K562 (cell line): ENCODE measurements at regions not wholly inside any gene's neighbourhood (a gene's known extent, or its start where the extent isn't known, plus 50 kb on each side); places are given as distances from the start of the nearest gene placed in this dataset.

ENCODE experiments used
- ATAC-seq: fragments of 200-7000 bp; cut with Tn5 transposase; 3 replicates; pipeline ENCODE4 v1.9.1; 2020; ENCODE audit warnings: moderate library complexity
- BruUV-seq: library from RNA; stranded (reverse); fragments of 400-500 nt; replicated peaks from 2 replicates; lab custom pipeline; 2021; lab: Mats Ljungman, UMichigan
- CTCF ChIA-PET: fragments of 300-600 bp; formaldehyde crosslinking; extraction: SDS; loops from one replicate; lab custom pipeline; 2021; ENCODE audit warnings: low intra/inter-chr PET ratio; lab: Yijun Ruan, JAX
- POLR2A ChIA-PET: fragments of 300-600, 350-650 bp; sonication (Branson Sonifier 250); formaldehyde crosslinking; extraction: SDS; loops from one replicate; lab custom pipeline; 2021; ENCODE audit warnings: antibody characterized with exemption, inconsistent platforms; lab: Yijun Ruan, JAX
- DNase-seq, 4 experiments: peaks; one replicate each; pipeline versions ENCODE4 v3.0.0 to v3.0.0-alpha.2; 2011 to 2018; ENCODE audit warnings: low spot score in 3 of 4, mixed read lengths in 3 of 4; ENCODE audit errors: extremely low read depth in 1 of 4
- FAIRE-seq: peaks from 2 replicates; lab custom pipeline; 2011; peaks lifted over from hg19 to GRCh38; lab: Jason Lieb, UNC
- H2AFZ ChIP-seq: 2 replicates; pipeline ENCODE4 v1.6.0; 2011; ENCODE audit warnings: low read depth, low read length, control low read depth, inconsistent platforms
- H3K27ac ChIP-seq: fragments of 200-600 bp; 3 replicates; pipeline ENCODE4 v1.8.0; 2011; ENCODE audit warnings: low read depth, mild to moderate bottlenecking, control low read depth, inconsistent platforms, low read length, moderate library complexity, mixed read lengths; ENCODE audit errors: extremely low read depth
- H3K27me3 ChIP-seq, 2 experiments: fragments of 300-600 bp in 1 of 2; 2 replicates in 1 of 2; 3 replicates in 1 of 2; pipeline versions ENCODE4 v1.6.0 to v1.8.0; 2011; ENCODE audit warnings: inconsistent platforms in 2 of 2, low read length in 2 of 2, mild to moderate bottlenecking in 1 of 2, mixed read lengths in 1 of 2, moderate library complexity in 1 of 2; ENCODE audit not compliant: control insufficient read depth in 2 of 2, insufficient read depth in 2 of 2
- H3K36me3 ChIP-seq: fragments of 300-600 bp; 3 replicates; pipeline ENCODE4 v1.8.0; 2011; ENCODE audit warnings: mild to moderate bottlenecking, low read length, inconsistent platforms; ENCODE audit not compliant: control insufficient read depth, insufficient read depth
- H3K4me1 ChIP-seq, 2 experiments: fragments of 200-600 bp in 1 of 2; replicated peaks in 1 of 2; 2 replicates in 1 of 2; 3 replicates in 1 of 2; pipeline versions ENCODE4 v1.5.1 to v1.8.0; 2011; ENCODE audit warnings: inconsistent platforms in 2 of 2, low read length in 2 of 2, mild to moderate bottlenecking in 1 of 2, mixed read lengths in 1 of 2, moderate library complexity in 1 of 2; ENCODE audit not compliant: control insufficient read depth in 2 of 2, insufficient read depth in 2 of 2
- H3K4me2 ChIP-seq: 2 replicates; pipeline ENCODE4 v1.6.1; 2011; ENCODE audit warnings: low read length, control low read depth, inconsistent platforms, mixed read lengths; ENCODE audit not compliant: insufficient read depth
- H3K4me3 ChIP-seq: fragments of 200-600 bp; sonication (generic), shearing (Covaris generic); 2 replicates; pipeline ENCODE4 v1.5.1; 2016; ENCODE audit warnings: control low read depth, inconsistent platforms
- H3K79me2 ChIP-seq: fragments of 200-600 bp; 3 replicates; pipeline ENCODE4 v1.8.0; 2011; ENCODE audit warnings: low read length, inconsistent platforms; ENCODE audit not compliant: control insufficient read depth, insufficient read depth
- H3K9ac ChIP-seq, 2 experiments: 2 replicates each; pipeline versions ENCODE4 v1.6.0 to v1.6.1; 2011; ENCODE audit warnings: low read depth in 2 of 2, low read length in 2 of 2, control low read depth in 1 of 2, inconsistent platforms in 1 of 2, mild to moderate bottlenecking in 1 of 2, mixed read lengths in 1 of 2; ENCODE audit not compliant: insufficient read depth in 1 of 2
- H3K9me1 ChIP-seq: one replicate; pipeline ENCODE4 v1.6.0; 2011; ENCODE audit warnings: inconsistent platforms, mild to moderate bottlenecking, low read length, moderate library complexity; ENCODE audit not compliant: control insufficient read depth, insufficient read depth
- H3K9me3 ChIP-seq: replicated peaks from 2 replicates; pipeline ENCODE4 v1.5.1; 2011; ENCODE audit warnings: low read depth, low read length, inconsistent platforms; ENCODE audit not compliant: control insufficient read depth, insufficient read depth
- H4K20me1 ChIP-seq: replicated peaks from 2 replicates; pipeline ENCODE4 v1.6.1; 2011; ENCODE audit warnings: low read length, inconsistent platforms, mixed read lengths; ENCODE audit not compliant: control insufficient read depth, insufficient read depth
- ARHGAP35 ChIP-seq: fragments of 450-650 bp; IDR thresholded peaks from 2 replicates; pipeline ENCODE4 v1.6.1; 2018; ENCODE audit not compliant: partially characterized antibody
- ARID1B ChIP-seq: fragments of 450-650 bp; IDR thresholded peaks from 2 replicates; pipeline ENCODE4 v1.6.1; 2016; ENCODE audit warnings: antibody characterized with exemption, mild to moderate bottlenecking, inconsistent platforms
- BCLAF1 ChIP-seq, 2 experiments: fragments of 450-650 bp in 1 of 2; IDR thresholded peaks; 2 replicates each; pipeline ENCODE4 v1.6.1; 2011 to 2017; ENCODE audit warnings: low read depth in 2 of 2, antibody characterized with exemption in 1 of 2, borderline replicate concordance in 1 of 2, low read length in 1 of 2, mild to moderate bottlenecking in 1 of 2, mixed read lengths in 1 of 2; ENCODE audit not compliant: control insufficient read depth in 1 of 2
- BDP1 ChIP-seq: IDR thresholded peaks from 3 replicates; pipeline ENCODE4 v1.6.1; 2011; ENCODE audit not compliant: insufficient read length, insufficient read depth
- CBFA2T3 ChIP-seq: fragments of 450-650 bp; IDR thresholded peaks from 2 replicates; pipeline ENCODE4 v1.6.1; 2017
- FOXK2 ChIP-seq, 2 experiments: fragments of 450-650 bp; IDR thresholded peaks in 1 of 2; conservative IDR thresholded peaks in 1 of 2; 2 replicates each; pipeline ENCODE4 v1.6.1; 2016; ENCODE audit warnings: low read depth in 2 of 2, mild to moderate bottlenecking in 1 of 2
- GABPA ChIP-seq: fragments of 200-800 bp; sonication (Bioruptor generic); conservative IDR thresholded peaks from 2 replicates; pipeline ENCODE4 v1.6.1; 2016; ENCODE audit warnings: low read depth, missing genetic modification characterization, missing compliant biosample characterization
- HCFC1 ChIP-seq: IDR thresholded peaks from 2 replicates; pipeline ENCODE4 v1.6.1; 2012; ENCODE audit warnings: low read depth, low read length, improper control_type of control experiment
- HLTF ChIP-seq: fragments of 450-650 bp; IDR thresholded peaks from 2 replicates; pipeline ENCODE4 v1.6.1; 2016
- HMG20A ChIP-seq: fragments of 450-650 bp; formaldehyde crosslinking; conservative IDR thresholded peaks from 2 replicates; pipeline ENCODE4 v1.4.0; 2020; ENCODE audit warnings: mild to moderate bottlenecking, mixed read lengths
- IRF1 ChIP-seq: sonication (generic); formaldehyde crosslinking; IDR thresholded peaks from 2 replicates; pipeline ENCODE4 v1.8.0; 2022; ENCODE audit warnings: missing genetic modification reagents, mild to moderate bottlenecking, borderline replicate concordance
- MAFF ChIP-seq: IDR thresholded peaks from 2 replicates; pipeline ENCODE4 v1.6.1; 2012; ENCODE audit warnings: low read length, improper control_type of control experiment
- SIX5 ChIP-seq, 2 experiments: IDR thresholded peaks; 2 replicates each; pipeline ENCODE4 v1.6.1; 2011; ENCODE audit warnings: low read length in 2 of 2, borderline replicate concordance in 1 of 2, low read depth in 1 of 2, mild to moderate bottlenecking in 1 of 2, moderate library complexity in 1 of 2; ENCODE audit not compliant: insufficient read depth in 1 of 2
- TRIM28 ChIP-seq: fragments of 450-650 bp; IDR thresholded peaks from 2 replicates; pipeline ENCODE4 v1.6.1; 2017
- U2AF2 ChIP-seq: fragments of 200-400 bp; formaldehyde crosslinking; optimal IDR thresholded peaks from 2 replicates; pipeline ENCODE3; 2017; ENCODE audit warnings: low read depth, mild to moderate bottlenecking, low read length
- ZBTB1 ChIP-seq: sonication (generic); formaldehyde crosslinking; IDR thresholded peaks from 2 replicates; pipeline ENCODE4 v1.8.1; 2023; ENCODE audit warnings: missing genetic modification reagents, low read depth, mild to moderate bottlenecking, borderline replicate concordance
- ZNF280A ChIP-seq: fragments of 450-650 bp; IDR thresholded peaks from 2 replicates; pipeline ENCODE4 v1.6.1; 2018; ENCODE audit warnings: mild to moderate bottlenecking, low read depth; ENCODE audit not compliant: partially characterized antibody
- WGBS: fragments of 100-300 bp; shearing (Covaris generic); methylation state at CpG from one replicate; pipeline ENCODE4 v1.1.6; 2016; ENCODE audit warnings: low coverage, mixed read lengths; ENCODE audit not compliant: insufficient coverage; ENCODE audit errors: missing lambda C conversion rate; 5-methylcytosine and 5-hydroxymethylcytosine counted together
- in situ Hi-C: fragments of 300-500 bp; cut with MboI; formaldehyde crosslinking; loops from 4 replicates; pipeline ENCODE4 v1.15.0; 2018; ENCODE audit warnings: inconsistent platforms, mixed read lengths
- intact Hi-C: fragments of 100-400 bp; cut with micrococcal nuclease; formaldehyde crosslinking; loops from 2 replicates; pipeline ENCODE4 v1.14.2; 2022

GRCh38 chr11:109847621-109848020, 245.6 kb upstream of the ZC3H12C start (continued):
- TF ChIP-seq ZBTB1 (CRISPR knock-in tag) (no peak), HMG20A (no peak), GABPA (tag) (no peak), SIX5 (IDR thresholded peaks at IDR 0.05; ENCODE audit: borderline replicate concordance in 1 of 2, insufficient read depth in 1 of 2, low read depth in 1 of 2, low read length in 2 of 2) (no peak)

GRCh38 chr11:109849051-109849450, 244.1 kb upstream of the ZC3H12C start:
- 53% methylated on average over 3 of the region's 3 CpGs for WGBS
- no peaks in the 10 kb centered on the region for H3K9me1 ChIP-seq
- DNase-seq (no peak), ATAC-seq (no peak), FAIRE-seq (no peak)
- H3K79me2 ChIP-seq: no peaks in the 10 kb centered on the region
- no peaks in the 10 kb centered on the region; a peak in 1 of 5 replicates for H3K4me1 ChIP-seq
- H3K9me3 ChIP-seq: no peaks in the 10 kb centered on the region
- H3K27me3 ChIP-seq: no peaks in the 10 kb centered on the region
- no peak overlapping the region for H3K4me3 ChIP-seq
- CTCF ChIA-PET: no interaction called here
- no peaks in the 10 kb centered on the region for H3K36me3 ChIP-seq
- POLR2A ChIA-PET: no interaction called here
- no TSS peak for BruUV-seq
- no peak overlapping the region for H3K9ac ChIP-seq
- H4K20me1 ChIP-seq: no peaks in the 10 kb centered on the region
- H2AFZ ChIP-seq: no peak overlapping the region
- intact Hi-C loops: no loop called here
- H3K4me2 ChIP-seq: no peak overlapping the region
- in situ Hi-C loops: no loop called here
- no peak overlapping the region for H3K27ac ChIP-seq
- TF ChIP-seq TRIM28: no peak
- no peak for TF ChIP-seq IRF1 (CRISPR knock-in tag)
- TF ChIP-seq HCFC1: no peak
- TF ChIP-seq CBFA2T3: no peak
- TF ChIP-seq BDP1: no peak
- TF ChIP-seq BCLAF1 (IDR thresholded peaks at IDR 0.05; ENCODE audit: borderline replicate concordance in 1 of 2, control insufficient read depth in 1 of 2, low read depth in 2 of 2, low read length in 1 of 2): no peak
- TF ChIP-seq MAFF: no peak
- no peak for TF ChIP-seq ZNF280A
- TF ChIP-seq ARID1B: no peak
- no peak for TF ChIP-seq FOXK2 (conservative IDR thresholded peaks at IDR 0.05 in 1 of 2, IDR thresholded peaks at IDR 0.05 in 1 of 2; ENCODE audit: low read depth in 2 of 2)
- TF ChIP-seq U2AF2: no peak
- TF ChIP-seq ARHGAP35: no peak
- TF ChIP-seq HLTF: no peak
